NCI-H82 treated with DMSO at 0.1 percent for 48 hours (cell line): ENCODE measurements at regions not wholly inside any gene's neighbourhood (a gene's known extent, or its start where the extent isn't known, plus 50 kb on each side); places are given as distances from the start of the nearest gene placed in this dataset.

ENCODE experiments used
- DNase-seq: peaks from one replicate; lab custom pipeline; 2025; ENCODE audit not compliant: unreplicated experiment; lab: John Stamatoyannopoulos, UW

GRCh38 chr2:41142478-41142877, 690.6 kb upstream of the SLC8A1 start:
- DNase-seq = no peak

GRCh38 chr2:41145066-41145465, 693.2 kb upstream of the SLC8A1 start:
- DNase-seq = no peak

- DNase-seq = no peak
Observed at GRCh38 chr2:41149054-41149453, 697.2 kb upstream of the SLC8A1 start.

- no peak for DNase-seq
Observed at GRCh38 chr2:41151746-41152145, 699.9 kb upstream of the SLC8A1 start.

GRCh38 chr2:41152318-41152717, 700.4 kb upstream of the SLC8A1 start:
- DNase-seq = no peak

- no peak for DNase-seq
Observed at GRCh38 chr2:41160439-41160838, 708.5 kb upstream of the SLC8A1 start.

DNA sequence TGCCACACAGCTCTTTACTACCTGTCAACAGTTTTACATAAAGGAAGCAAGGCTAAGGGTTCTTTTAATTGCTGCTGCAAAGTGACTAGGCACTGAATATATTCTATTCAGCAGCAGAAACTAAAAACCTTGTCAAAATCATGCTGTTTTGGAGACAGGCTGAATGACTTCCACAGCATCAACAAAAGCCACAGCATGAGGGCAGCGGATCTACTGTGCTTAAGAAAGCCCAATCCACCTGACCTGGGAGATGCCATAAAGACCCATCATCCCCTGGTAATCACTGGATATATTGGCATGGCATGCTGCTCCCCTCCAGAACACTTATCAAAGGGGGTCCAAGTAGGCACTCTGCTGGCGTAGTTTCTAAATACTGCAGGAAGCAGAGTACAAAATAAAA, 715.1 kb upstream of the SLC8A1 start:
- no peak for DNase-seq

GRCh38 chr2:41169744-41170143, 717.9 kb upstream of the SLC8A1 start:
- DNase-seq = no peak

- no peak for DNase-seq
Observed at GRCh38 chr2:41170589-41170988, 718.7 kb upstream of the SLC8A1 start.

GRCh38 chr2:41180387-41180786, 728.5 kb upstream of the SLC8A1 start:
- DNase-seq = no peak

DNA sequence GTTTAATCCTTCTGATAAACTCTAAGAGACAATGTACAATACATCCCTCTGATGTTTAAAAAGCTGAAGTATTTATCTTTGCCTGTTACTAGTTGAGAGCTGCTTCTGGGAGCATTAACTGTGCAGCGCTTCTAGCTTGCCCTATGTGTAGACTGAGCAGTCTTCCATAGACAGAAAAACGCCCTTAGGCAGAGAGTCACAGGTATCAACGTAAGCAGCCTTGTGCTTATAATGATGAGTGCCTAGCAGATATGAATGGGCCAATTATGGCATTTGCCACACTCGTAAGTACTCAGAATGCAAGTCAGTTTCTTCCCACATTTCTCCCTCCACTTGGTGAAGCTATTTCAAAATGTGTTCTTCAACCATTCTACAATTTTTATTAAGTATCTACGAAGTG, 731.1 kb upstream of the SLC8A1 start:
- no peak for DNase-seq

DNA sequence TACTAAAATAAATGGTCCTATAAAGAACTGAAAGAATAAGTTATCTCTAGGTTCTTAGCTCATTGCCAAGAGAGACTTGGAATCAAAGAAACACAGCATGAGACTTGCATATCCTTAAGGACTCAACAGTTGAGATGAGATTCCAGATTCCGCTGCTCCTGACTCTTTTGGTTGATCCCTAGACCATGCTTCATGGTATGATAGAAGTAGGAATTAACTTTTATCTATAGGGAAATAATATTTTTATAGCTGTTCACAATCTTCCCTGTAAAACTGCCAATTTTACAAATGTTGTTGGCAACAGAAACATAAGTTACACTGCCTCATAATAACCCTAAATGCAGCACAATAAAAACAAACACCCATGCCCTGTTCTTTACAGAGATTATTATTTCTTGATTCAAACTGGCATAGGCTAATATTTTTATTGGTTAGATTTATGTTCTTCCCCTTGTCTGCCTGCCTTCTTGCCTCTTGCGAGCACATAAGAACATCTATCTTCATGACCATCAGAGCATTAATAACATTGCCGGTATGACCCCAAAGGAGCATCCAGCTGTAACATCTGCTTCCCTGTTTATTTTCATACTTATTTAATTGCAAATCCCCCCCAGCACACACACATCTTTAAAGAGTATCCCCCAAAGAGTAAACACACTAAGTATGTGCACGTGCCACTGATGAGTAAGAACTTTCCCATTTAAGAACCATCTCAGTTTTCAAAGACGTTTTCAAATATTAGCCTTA, 735.7 kb upstream of the SLC8A1 start:
- no peak for DNase-seq

DNA sequence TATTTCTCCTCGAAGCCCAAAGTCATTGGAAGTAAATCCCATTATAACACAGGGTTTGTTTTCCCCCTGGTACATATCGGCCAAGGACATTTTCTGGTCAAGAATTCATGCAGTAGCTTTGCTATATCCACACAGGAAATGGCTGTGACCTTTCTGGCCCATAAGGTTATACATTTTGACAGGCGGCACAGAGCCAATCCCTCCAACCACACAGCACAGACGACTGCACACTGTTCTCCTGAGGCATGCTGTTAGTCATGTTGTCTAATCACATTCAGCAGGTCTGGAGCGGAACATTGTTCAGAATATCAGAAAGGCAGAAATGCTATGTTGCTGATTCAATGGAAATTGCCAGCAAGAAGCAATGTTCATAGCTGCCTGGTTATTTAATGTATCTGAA, 742.3 kb upstream of the SLC8A1 start:
- peak; percentile 25 for DNase-seq

DNA sequence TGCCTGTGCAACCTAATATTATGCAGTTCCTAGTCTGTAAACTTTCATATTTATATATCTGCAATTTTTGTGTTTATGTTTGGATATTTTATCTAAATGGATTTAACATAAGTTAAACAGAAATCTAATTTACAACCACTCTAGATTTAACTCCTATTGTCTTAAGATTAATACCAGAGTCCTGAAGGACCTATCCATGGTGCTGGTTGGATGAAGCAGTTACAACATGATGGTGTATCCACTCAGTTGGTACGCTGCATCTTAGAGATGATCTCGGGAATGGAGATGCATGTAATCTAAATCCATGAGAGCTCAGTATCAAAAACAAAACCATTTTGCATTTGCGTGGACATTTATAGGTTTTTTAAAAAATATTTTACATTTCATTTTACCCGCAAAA, 745.9 kb upstream of the SLC8A1 start:
- DNase-seq = no peak

GRCh38 chr2:41199334-41199733, 747.4 kb upstream of the SLC8A1 start:
- DNase-seq = no peak

GRCh38 chr2:41204315-41204714, 752.4 kb upstream of the SLC8A1 start:
- DNase-seq = no peak

DNA sequence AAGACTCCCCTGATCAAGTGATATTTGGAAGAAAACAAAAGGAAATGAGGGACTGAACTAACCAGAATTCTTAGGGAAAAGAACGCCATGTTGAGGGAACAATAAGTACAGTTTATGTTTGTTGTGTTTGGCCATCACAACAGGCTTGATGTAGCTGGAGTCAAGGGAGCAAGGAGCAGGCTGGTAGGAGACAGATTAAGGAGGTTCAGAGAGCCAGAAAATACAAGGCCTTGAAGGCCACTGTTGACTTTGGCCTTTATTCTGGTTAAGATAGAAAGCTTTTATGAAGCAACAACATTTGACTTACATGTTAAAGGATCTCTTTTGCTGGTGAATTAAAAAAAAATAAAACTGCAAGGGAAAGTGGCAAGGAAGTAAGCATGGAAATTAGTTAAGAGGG, 754.1 kb upstream of the SLC8A1 start:
- no peak for DNase-seq

DNA sequence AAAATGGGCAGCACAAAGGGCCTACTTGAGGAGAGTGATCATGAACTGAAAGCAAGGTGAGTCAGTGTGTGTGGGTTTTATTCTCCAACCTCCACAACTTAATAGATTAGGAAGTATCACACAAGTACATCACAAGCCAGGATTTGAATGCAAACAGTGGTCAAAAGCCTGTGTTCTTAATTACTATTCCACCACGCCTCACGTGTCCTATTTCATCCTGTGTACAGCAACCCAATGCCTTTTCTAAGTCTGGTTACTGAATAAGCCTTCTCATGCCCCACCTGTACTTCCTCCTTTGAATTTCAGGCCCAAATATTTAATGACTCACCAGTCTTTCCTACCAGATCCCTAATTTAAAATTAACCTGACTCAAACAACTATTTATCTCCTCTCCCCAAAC, 755.7 kb upstream of the SLC8A1 start:
- DNase-seq = no peak

DNA sequence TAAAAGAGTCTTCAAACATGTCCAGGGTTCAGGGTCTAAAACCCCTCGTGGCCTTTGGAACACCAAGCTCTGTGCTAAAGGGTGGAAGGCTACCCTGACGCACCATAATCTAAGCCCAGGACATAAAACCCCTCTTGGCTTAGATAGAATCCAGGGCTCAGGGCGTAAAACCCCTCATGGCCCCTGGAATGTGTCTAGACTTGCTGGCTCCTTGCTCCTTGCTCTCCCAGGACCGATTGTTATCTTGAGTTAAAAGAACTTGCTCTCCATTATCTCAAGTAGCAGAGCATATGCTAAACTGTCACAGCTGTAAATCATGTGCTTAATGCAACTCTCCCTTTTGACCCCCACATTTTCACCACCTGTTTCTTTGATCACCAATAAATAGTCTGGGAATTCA, 758.1 kb upstream of the SLC8A1 start:
- peak; percentile 29 for DNase-seq

GRCh38 chr2:41216978-41217377, 765.1 kb upstream of the SLC8A1 start:
- DNase-seq = no peak

DNA sequence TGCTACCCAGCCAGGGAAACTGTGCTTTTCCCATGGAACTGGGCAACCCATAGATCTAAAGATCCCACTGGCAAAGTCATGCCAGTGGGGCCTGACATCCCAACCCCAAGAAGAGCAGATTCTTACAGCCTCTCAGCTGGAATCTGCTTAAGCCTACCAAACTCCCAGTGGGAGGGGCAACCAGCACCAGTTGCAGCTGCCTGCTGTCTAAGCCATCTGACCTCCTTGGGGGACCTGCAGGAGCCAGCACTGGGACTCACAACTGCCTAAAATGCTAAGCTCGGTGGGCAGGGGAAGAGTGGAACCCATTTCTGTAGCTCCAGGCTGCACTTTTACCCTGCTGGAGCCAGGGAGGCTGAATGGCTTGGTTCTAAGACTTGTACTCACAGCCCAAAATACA, 770.7 kb upstream of the SLC8A1 start:
- no peak for DNase-seq

GRCh38 chr2:41234093-41234492, 782.2 kb upstream of the SLC8A1 start:
- no peak for DNase-seq

DNA sequence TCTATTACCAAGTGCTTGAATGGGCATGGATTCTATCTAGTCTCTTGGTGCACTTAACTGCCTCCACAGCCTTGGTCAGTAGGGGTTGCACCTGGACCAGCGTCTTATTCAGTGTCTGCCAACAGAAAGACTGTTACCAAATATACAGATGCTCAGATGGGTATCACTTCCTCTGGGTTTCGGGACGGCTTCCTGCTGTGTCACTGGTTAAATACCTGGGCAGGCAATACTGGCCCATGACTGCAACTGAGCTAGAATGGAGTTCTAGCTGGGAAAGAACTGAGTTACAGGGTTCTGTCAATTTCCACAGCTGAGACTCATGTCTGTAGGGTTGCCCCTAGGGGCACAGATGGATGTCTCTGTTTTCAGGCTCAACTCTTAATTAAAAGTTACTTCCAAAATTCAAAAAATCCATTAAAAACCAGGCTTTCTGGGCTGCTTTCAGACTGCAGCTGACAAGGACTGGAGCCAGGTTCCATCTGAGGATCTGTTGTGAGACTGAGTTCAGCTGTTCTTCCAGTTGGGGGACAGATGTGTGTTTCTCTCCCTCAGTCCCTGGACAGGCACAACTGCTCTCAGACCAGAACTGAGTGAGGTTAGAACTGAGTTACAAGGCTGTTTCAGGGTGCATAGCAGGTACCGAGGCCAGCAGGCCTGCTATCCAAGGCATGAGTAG, 789.6 kb upstream of the SLC8A1 start:
- no peak for DNase-seq
